ENCODE measurements at regions not wholly inside any gene's neighbourhood (a gene's known extent, or its start where the extent isn't known, plus 50 kb on each side); places are given as distances from the start of the nearest gene placed in this dataset.
"Not testable (repeated sequence)": the region's sequence is repeated elsewhere in the genome, so short reads cannot be mapped to it uniquely, and the experiment has no call there.

- Histone ChIP-seq H3K9me3 (ENCODE audit: control insufficient read depth, insufficient read depth, low read length) (no peaks in the 10 kb centered on the region), H3K4me3 (ENCODE audit: low read depth, low read length) (no peak overlapping the region), H3K27me3 (ENCODE audit: control insufficient read depth, insufficient read depth, low read length) (no peaks in the 10 kb centered on the region), H3K36me3 (ENCODE audit: control insufficient read depth, insufficient read depth, low read length) (no peaks in the 10 kb centered on the region), H3K4me1 (ENCODE audit: control insufficient read depth, insufficient read depth, low read length) (peaks cover 4% of the 10 kb centered on the region), H3K27ac (ENCODE audit: low read depth, low read length) (no peak overlapping the region)
- DNase-seq (ENCODE audit: low read depth in 4 of 6, low spot score in 6 of 6) = peak in 1 of 6 donors; percentile 49
- WGBS (ENCODE audit: insufficient coverage) = 86% methylated on average over 3 of the region's 3 CpGs
Observed at GRCh38 chr5:159518371-159518770, 188.1 kb upstream of the IL12B start.

DNA sequence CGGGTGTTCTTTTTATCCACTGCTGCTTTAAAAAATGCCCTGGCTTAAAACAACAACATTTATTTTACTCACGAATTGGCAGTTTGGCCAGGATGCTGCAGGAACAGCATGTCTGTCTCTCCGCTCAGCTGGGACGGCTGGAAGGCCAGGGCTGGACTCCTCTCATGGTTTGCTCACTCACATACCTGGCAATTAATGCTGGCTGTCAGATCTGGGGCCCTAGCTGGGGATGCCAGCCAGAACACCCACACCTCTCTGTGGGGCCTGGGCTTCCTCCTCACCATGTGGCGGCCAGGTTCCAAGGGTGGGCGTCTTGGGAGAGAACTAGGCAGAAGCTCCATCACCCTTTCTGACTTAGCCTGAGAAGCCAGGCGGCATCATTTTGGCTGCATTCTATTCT, 189.1 kb upstream of the IL12B start:
- DNase-seq (ENCODE audit: low read depth in 4 of 6, low spot score in 6 of 6) = peak in 1 of 6 donors; percentile 7
- H3K4me1 ChIP-seq (ENCODE audit: control insufficient read depth, insufficient read depth, low read length) = peaks cover 4% of the 10 kb centered on the region
- H3K27ac ChIP-seq (ENCODE audit: low read depth, low read length) = no peak overlapping the region
- no peak overlapping the region for H3K4me3 ChIP-seq (ENCODE audit: low read depth, low read length)
- 67% methylated on average over 7 of the region's 7 CpGs for WGBS (ENCODE audit: insufficient coverage)
- H3K27me3 ChIP-seq (ENCODE audit: control insufficient read depth, insufficient read depth, low read length) = no peaks in the 10 kb centered on the region
- H3K9me3 ChIP-seq (ENCODE audit: control insufficient read depth, insufficient read depth, low read length) = no peaks in the 10 kb centered on the region
- H3K36me3 ChIP-seq (ENCODE audit: control insufficient read depth, insufficient read depth, low read length) = no peaks in the 10 kb centered on the region

- WGBS (ENCODE audit: insufficient coverage) = no CpG with 5 or more reads among the region's 2 CpGs
- no peak for DNase-seq (ENCODE audit: low read depth in 4 of 6, low spot score in 6 of 6)
- Histone ChIP-seq H3K27me3 (ENCODE audit: control insufficient read depth, insufficient read depth, low read length) (no peaks in the 10 kb centered on the region), H3K9me3 (ENCODE audit: control insufficient read depth, insufficient read depth, low read length) (no peaks in the 10 kb centered on the region), H3K4me3 (ENCODE audit: low read depth, low read length) (no peak overlapping the region), H3K4me1 (ENCODE audit: control insufficient read depth, insufficient read depth, low read length) (peaks cover 8% of the 10 kb centered on the region), H3K27ac (ENCODE audit: low read depth, low read length) (no peak overlapping the region), H3K36me3 (ENCODE audit: control insufficient read depth, insufficient read depth, low read length) (no peaks in the 10 kb centered on the region)
Observed at GRCh38 chr5:159522841-159523240, 192.6 kb upstream of the IL12B start.

GRCh38 chr5:159524279-159524678, 194.0 kb upstream of the IL12B start:
- not testable (repeated sequence) for H3K27ac ChIP-seq (ENCODE audit: low read depth, low read length); H3K36me3 ChIP-seq (ENCODE audit: control insufficient read depth, insufficient read depth, low read length); H3K9me3 ChIP-seq (ENCODE audit: control insufficient read depth, insufficient read depth, low read length); H3K4me1 ChIP-seq (ENCODE audit: control insufficient read depth, insufficient read depth, low read length); H3K4me3 ChIP-seq (ENCODE audit: low read depth, low read length); DNase-seq (ENCODE audit: low read depth in 4 of 6, low spot score in 6 of 6); H3K27me3 ChIP-seq (ENCODE audit: control insufficient read depth, insufficient read depth, low read length)
- no CpG with 5 or more reads among the region's 2 CpGs for WGBS (ENCODE audit: insufficient coverage)

GRCh38 chr5:159525117-159525516, 194.8 kb upstream of the IL12B start:
- peak in 1 of 6 donors; percentile 69 for DNase-seq (ENCODE audit: low read depth in 4 of 6, low spot score in 6 of 6)
- Histone ChIP-seq H3K36me3 (ENCODE audit: control insufficient read depth, insufficient read depth, low read length) (no peaks in the 10 kb centered on the region), H3K4me1 (ENCODE audit: control insufficient read depth, insufficient read depth, low read length) (peaks cover 4% of the 10 kb centered on the region), H3K9me3 (ENCODE audit: control insufficient read depth, insufficient read depth, low read length) (no peaks in the 10 kb centered on the region), H3K4me3 (ENCODE audit: low read depth, low read length) (no peak overlapping the region), H3K27ac (ENCODE audit: low read depth, low read length) (no peak overlapping the region), H3K27me3 (ENCODE audit: control insufficient read depth, insufficient read depth, low read length) (no peaks in the 10 kb centered on the region)
- 88% methylated on average over 1 of the region's 4 CpGs for WGBS (ENCODE audit: insufficient coverage)

- Histone ChIP-seq H3K36me3 (ENCODE audit: control insufficient read depth, insufficient read depth, low read length) (no peaks in the 10 kb centered on the region), H3K27me3 (ENCODE audit: control insufficient read depth, insufficient read depth, low read length) (no peaks in the 10 kb centered on the region), H3K4me3 (ENCODE audit: low read depth, low read length) (no peak overlapping the region), H3K27ac (ENCODE audit: low read depth, low read length) (no peak overlapping the region), H3K9me3 (ENCODE audit: control insufficient read depth, insufficient read depth, low read length) (no peaks in the 10 kb centered on the region), H3K4me1 (ENCODE audit: control insufficient read depth, insufficient read depth, low read length) (peaks cover 4% of the 10 kb centered on the region)
- WGBS (ENCODE audit: insufficient coverage) = 56% methylated on average over 2 of the region's 4 CpGs
- no peak for DNase-seq (ENCODE audit: low read depth in 4 of 6, low spot score in 6 of 6)
Observed at GRCh38 chr5:159527546-159528254, 197.4 kb upstream of the IL12B start.

- H3K27me3 ChIP-seq (ENCODE audit: control insufficient read depth, insufficient read depth, low read length) = no peaks in the 10 kb centered on the region
- no peak overlapping the region for H3K27ac ChIP-seq (ENCODE audit: low read depth, low read length)
- H3K9me3 ChIP-seq (ENCODE audit: control insufficient read depth, insufficient read depth, low read length) = no peaks in the 10 kb centered on the region
- no peaks in the 10 kb centered on the region for H3K4me1 ChIP-seq (ENCODE audit: control insufficient read depth, insufficient read depth, low read length)
- H3K36me3 ChIP-seq (ENCODE audit: control insufficient read depth, insufficient read depth, low read length) = no peaks in the 10 kb centered on the region
- no peak for DNase-seq (ENCODE audit: low read depth in 4 of 6, low spot score in 6 of 6)
- no peak overlapping the region for H3K4me3 ChIP-seq (ENCODE audit: low read depth, low read length)
Observed at GRCh38 chr5:159531554-159532105, 201.3 kb upstream of the IL12B start.

DNA sequence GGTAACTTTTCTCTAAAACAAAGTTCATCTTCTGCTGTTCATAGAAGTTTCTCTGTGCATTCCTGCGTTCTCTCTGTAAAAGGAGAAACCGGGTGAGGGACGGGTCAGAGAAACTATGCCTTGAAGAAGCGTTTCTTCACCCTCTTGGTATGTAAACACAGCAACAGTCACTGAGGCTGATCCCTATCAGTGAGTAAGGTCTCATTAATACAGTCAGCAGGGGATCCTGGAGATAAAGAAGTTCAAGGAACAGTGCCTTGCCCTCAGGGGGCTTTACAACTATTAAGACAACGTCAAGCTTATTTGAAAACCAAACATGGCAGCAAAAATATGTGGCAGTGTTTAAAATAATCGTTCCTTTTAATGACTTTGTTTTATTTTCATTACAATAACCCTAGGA, 202.9 kb upstream of the IL12B start:
- no peak overlapping the region for H3K27ac ChIP-seq (ENCODE audit: low read depth, low read length)
- H3K4me1 ChIP-seq (ENCODE audit: control insufficient read depth, insufficient read depth, low read length) = no peaks in the 10 kb centered on the region
- no peak overlapping the region for H3K4me3 ChIP-seq (ENCODE audit: low read depth, low read length)
- H3K36me3 ChIP-seq (ENCODE audit: control insufficient read depth, insufficient read depth, low read length) = no peaks in the 10 kb centered on the region
- DNase-seq (ENCODE audit: low read depth in 4 of 6, low spot score in 6 of 6) = no peak
- no peaks in the 10 kb centered on the region for H3K27me3 ChIP-seq (ENCODE audit: control insufficient read depth, insufficient read depth, low read length)
- 72% methylated on average over 3 of the region's 6 CpGs for WGBS (ENCODE audit: insufficient coverage)
- no peaks in the 10 kb centered on the region for H3K9me3 ChIP-seq (ENCODE audit: control insufficient read depth, insufficient read depth, low read length)

- Histone ChIP-seq H3K4me1 (ENCODE audit: control insufficient read depth, insufficient read depth, low read length) (no peaks in the 10 kb centered on the region), H3K9me3 (ENCODE audit: control insufficient read depth, insufficient read depth, low read length) (no peaks in the 10 kb centered on the region), H3K27ac (ENCODE audit: low read depth, low read length) (no peak overlapping the region), H3K4me3 (ENCODE audit: low read depth, low read length) (no peak overlapping the region), H3K27me3 (ENCODE audit: control insufficient read depth, insufficient read depth, low read length) (no peaks in the 10 kb centered on the region), H3K36me3 (ENCODE audit: control insufficient read depth, insufficient read depth, low read length) (no peaks in the 10 kb centered on the region)
- no peak for DNase-seq (ENCODE audit: low read depth in 4 of 6, low spot score in 6 of 6)
- WGBS (ENCODE audit: insufficient coverage) = no CpG with 5 or more reads among the region's 3 CpGs
Observed at GRCh38 chr5:159536166-159536565, 205.9 kb upstream of the IL12B start.

- Histone ChIP-seq H3K4me3 (ENCODE audit: low read depth, low read length) (no peak overlapping the region), H3K36me3 (ENCODE audit: control insufficient read depth, insufficient read depth, low read length) (no peaks in the 10 kb centered on the region), H3K4me1 (ENCODE audit: control insufficient read depth, insufficient read depth, low read length) (no peaks in the 10 kb centered on the region), H3K27me3 (ENCODE audit: control insufficient read depth, insufficient read depth, low read length) (no peaks in the 10 kb centered on the region), H3K27ac (ENCODE audit: low read depth, low read length) (no peak overlapping the region), H3K9me3 (ENCODE audit: control insufficient read depth, insufficient read depth, low read length) (no peaks in the 10 kb centered on the region)
- 69% methylated on average over 3 of the region's 8 CpGs for WGBS (ENCODE audit: insufficient coverage)
- DNase-seq (ENCODE audit: low read depth in 4 of 6, low spot score in 6 of 6) = no peak
Observed at GRCh38 chr5:159536646-159537045, 206.4 kb upstream of the IL12B start.
